GM12891 (cell line): ENCODE measurements at regions not wholly inside any gene's neighbourhood (a gene's known extent, or its start where the extent isn't known, plus 50 kb on each side); places are given as distances from the start of the nearest gene placed in this dataset.

ENCODE experiments used
- PAX5 ChIP-seq: IDR thresholded peaks from 2 replicates; pipeline ENCODE4 v1.6.1; 2011; ENCODE audit warnings: low read length, moderate library complexity, mild to moderate bottlenecking; ENCODE audit not compliant: insufficient read depth, severe bottlenecking
- POLR2AphosphoS5 ChIP-seq: IDR thresholded peaks from 2 replicates; pipeline ENCODE4 v1.6.1; 2011; ENCODE audit warnings: low read depth, low read length, control low read depth

DNA sequence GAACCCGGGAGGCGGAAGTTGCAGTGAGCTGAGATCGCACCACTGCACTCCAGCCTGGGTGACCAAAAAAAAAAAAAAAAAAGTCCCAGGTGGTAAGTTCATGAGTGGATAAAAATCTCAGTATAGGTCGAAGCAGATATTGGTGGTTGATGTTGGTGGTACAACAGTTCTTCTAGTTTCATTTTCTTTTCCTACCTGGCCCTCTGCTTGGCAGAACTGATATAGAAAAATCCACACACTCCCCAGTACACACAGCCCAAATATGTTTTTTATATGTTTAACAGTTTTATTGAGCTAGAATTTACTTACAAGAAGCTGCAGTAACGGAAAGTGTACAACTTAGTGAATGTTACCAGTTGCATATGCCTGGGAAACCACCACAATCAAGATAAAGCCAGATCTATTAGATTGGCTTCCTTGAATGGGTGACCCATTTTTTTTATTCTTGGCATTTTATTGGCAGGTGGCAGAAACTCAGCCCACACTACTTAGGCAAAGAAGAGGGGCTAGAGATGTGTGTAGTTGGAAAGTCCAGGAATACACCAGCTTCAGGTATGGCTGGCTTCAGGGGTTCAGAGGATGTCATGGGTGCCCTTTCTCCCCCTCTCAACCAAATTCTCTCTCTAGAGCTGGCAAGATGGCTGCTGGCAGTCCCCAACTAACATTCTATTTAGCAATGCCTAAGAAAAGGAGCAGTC, 118.3 kb upstream of the SLC25A33 start:
- no peak for TF ChIP-seq PAX5
- TF ChIP-seq POLR2AphosphoS5: no peak
